Aorta (tissue), 5 donors: ENCODE measurements at regions not wholly inside any gene's neighbourhood (a gene's known extent, or its start where the extent isn't known, plus 50 kb on each side); places are given as distances from the start of the nearest gene placed in this dataset.

Source experiments
- ATAC-seq: fragments of 200-7000 bp; cut with Tn5 transposase; one replicate; pipeline ENCODE4 v1.9.1; 2022; ENCODE audit warnings: moderate library complexity; ENCODE audit not compliant: low FRiP score
- DNase-seq, 2 donors: peaks; one replicate each; pipeline ENCODE4 v3.0.0-alpha.2; 2020
- H3K27ac ChIP-seq, 2 donors: one replicate each; pipeline ENCODE4 v1.5.1; 2013; ENCODE audit warnings: low read length in 2 of 2, mild to moderate bottlenecking in 2 of 2, moderate library complexity in 2 of 2, control low read depth in 1 of 2, inconsistent platforms in 1 of 2, low read depth in 1 of 2
- H3K27me3 ChIP-seq, 2 donors: one replicate each; pipeline ENCODE4 v1.6.1; 2013; ENCODE audit warnings: control low read depth in 1 of 2, low read length in 1 of 2, mild to moderate bottlenecking in 1 of 2, moderate library complexity in 1 of 2; ENCODE audit not compliant: insufficient read depth in 2 of 2, control insufficient read depth in 1 of 2
- H3K36me3 ChIP-seq, 2 donors: one replicate each; pipeline ENCODE4 v1.6.1; 2013; ENCODE audit warnings: control low read depth in 1 of 2, low read length in 1 of 2, mild to moderate bottlenecking in 1 of 2; ENCODE audit not compliant: insufficient read depth in 2 of 2, control insufficient read depth in 1 of 2
- H3K4me1 ChIP-seq, 2 donors: one replicate each; pipeline ENCODE4 v1.6.1; 2013; ENCODE audit warnings: low read length in 2 of 2, control low read depth in 1 of 2, mild to moderate bottlenecking in 1 of 2, moderate library complexity in 1 of 2; ENCODE audit not compliant: insufficient read depth in 2 of 2, control insufficient read depth in 1 of 2
- H3K4me3 ChIP-seq, 2 donors: one replicate each; pipeline ENCODE4 v1.5.1; 2013; ENCODE audit warnings: low read length in 2 of 2, control low read depth in 1 of 2, mild to moderate bottlenecking in 1 of 2
- H3K9me3 ChIP-seq: one replicate; pipeline ENCODE4 v1.6.1; 2013; ENCODE audit warnings: mild to moderate bottlenecking, low read length; ENCODE audit not compliant: control insufficient read depth
- WGBS, 2 donors: extraction: QIAGEN DNeasy Blood & Tissue Kit; methylation state at CpG; one replicate each; pipeline ENCODE4 v1.1.7; 2013; 5-methylcytosine and 5-hydroxymethylcytosine counted together
- intact Hi-C, 2 donors: fragments of 100-400 bp; cut with DNase I; formaldehyde crosslinking; loops; one replicate each; pipeline versions ENCODE4 v1.14.2 to v1.15.0; 2022
- donor health status: healthy with polysubstance abuse.
- donor health status: Bipolar disorder and iron deficiency.
- donor health status: DM: no; HTN: no; CAD: no.
- donor health status: DM: no; HTN: no; CAD: no.
- donor health status: DM: yes; HTN: yes; CAD: no.

- Histone ChIP-seq H3K4me3 (no peak overlapping the region), H3K27ac (no peak overlapping the region), H3K27me3 (no peaks in the 10 kb centered on the region), H3K4me1 (no peaks in the 10 kb centered on the region), H3K9me3 (no peaks in the 10 kb centered on the region), H3K36me3 (no peaks in the 10 kb centered on the region)
- DNase-seq, result no peak
- WGBS, 2 donors, result 58 to 79% methylated on average over 3 of the region's 3 CpGs
- intact Hi-C loops, result no loop called here
- ATAC-seq, result no peak
Observed at GRCh38 chr4:37760840-37761239, 65.6 kb upstream of the PGM2 start.

GRCh38 chr4:37759833-37760232 is 66.7 kb upstream of the PGM2 start:
- Histone ChIP-seq H3K27ac (no peak overlapping the region), H3K9me3 (no peaks in the 10 kb centered on the region), H3K27me3 (no peaks in the 10 kb centered on the region), H3K36me3 (no peaks in the 10 kb centered on the region), H3K4me3 (no peak overlapping the region), H3K4me1 (no peaks in the 10 kb centered on the region)
- intact Hi-C loops, result loop anchor here in 1 of 2 donors (5.0 kb wide), 1 partner anchor 73 kb away; the partner anchor contains the start of gene RELL1
- DNase-seq (no peak), ATAC-seq (no peak)
- 0 to 63% methylated on average over 1 of the region's 1 CpG for WGBS, 2 donors

- WGBS, 2 donors, result 22 to 50% methylated on average over 1 of the region's 1 CpG
- Histone ChIP-seq H3K27me3 (no peaks in the 10 kb centered on the region), H3K4me3 (no peak overlapping the region), H3K9me3 (no peaks in the 10 kb centered on the region), H3K36me3 (no peaks in the 10 kb centered on the region), H3K4me1 (no peaks in the 10 kb centered on the region), H3K27ac (no peak overlapping the region)
- DNase-seq (peak in 1 of 2 donors; percentile 54), ATAC-seq (peak; percentile 31)
- intact Hi-C loops, result loop anchor here in 1 of 2 donors (5.0 kb wide), 1 partner anchor 71 kb away; the partner anchor contains the start of gene RELL1
Observed at GRCh38 chr4:37758226-37758625, 68.3 kb upstream of the PGM2 start.

GRCh38 chr4:37757761-37758160 is 68.7 kb upstream of the PGM2 start:
- intact Hi-C loops, result loop anchor here in 1 of 2 donors (5.0 kb wide), 1 partner anchor 70 kb away; the partner anchor contains the start of gene RELL1
- ATAC-seq, result no peak
- no peak for DNase-seq
- WGBS, 2 donors, result 33 to 59% methylated on average over 4 of the region's 4 CpGs
- H3K4me1 ChIP-seq, result no peaks in the 10 kb centered on the region
- H3K27ac ChIP-seq, result no peak overlapping the region
- H3K27me3 ChIP-seq, result no peaks in the 10 kb centered on the region
- H3K9me3 ChIP-seq, result no peaks in the 10 kb centered on the region
- no peaks in the 10 kb centered on the region for H3K36me3 ChIP-seq
- no peak overlapping the region for H3K4me3 ChIP-seq

GRCh38 chr4:37757121-37757520 is 69.4 kb upstream of the PGM2 start:
- Histone ChIP-seq H3K27ac (no peak overlapping the region), H3K36me3 (no peaks in the 10 kb centered on the region), H3K27me3 (no peaks in the 10 kb centered on the region), H3K9me3 (no peaks in the 10 kb centered on the region), H3K4me1 (no peaks in the 10 kb centered on the region), H3K4me3 (no peak overlapping the region)
- no peak for DNase-seq
- intact Hi-C loops, result loop anchor here in 1 of 2 donors (5.0 kb wide), 1 partner anchor 70 kb away; the partner anchor contains the start of gene RELL1
- no peak for ATAC-seq
- WGBS, 2 donors, result 44 to 62% methylated on average over 5 of the region's 5 CpGs

GRCh38 chr4:37754410-37755185 is 68.4 kb upstream of the RELL1 start:
- DNase-seq, result no peak
- Histone ChIP-seq H3K27ac (no peak overlapping the region), H3K36me3 (no peaks in the 10 kb centered on the region), H3K27me3 (no peaks in the 10 kb centered on the region), H3K4me1 (no peaks in the 10 kb centered on the region), H3K4me3 (no peak overlapping the region), H3K9me3 (no peaks in the 10 kb centered on the region)
- WGBS, 2 donors, result 61% methylated on average over 6 of the region's 6 CpGs
- intact Hi-C loops, result loop anchor here in 1 of 2 donors (5.0 kb wide), 1 partner anchor 67 kb away; the partner anchor contains the start of gene RELL1
- ATAC-seq, result no peak

GRCh38 chr4:37749398-37749988 is 63.3 kb upstream of the RELL1 start:
- 93 to 95% methylated on average over 1 of the region's 1 CpG for WGBS, 2 donors
- ATAC-seq, result no peak
- intact Hi-C loops, result no loop called here

GRCh38 chr4:37748485-37748884 is 62.3 kb upstream of the RELL1 start:
- H3K4me3 ChIP-seq, result no peak overlapping the region
- peaks cover 3% of the 10 kb centered on the region for H3K9me3 ChIP-seq
- ATAC-seq (no peak), DNase-seq (no peak)
- intact Hi-C loops, result no loop called here
- no peak overlapping the region for H3K27ac ChIP-seq
- no peaks in the 10 kb centered on the region for H3K36me3 ChIP-seq
- WGBS, 2 donors, result 64% methylated on average over 2 of the region's 2 CpGs
- no peaks in the 10 kb centered on the region for H3K4me1 ChIP-seq
- no peaks in the 10 kb centered on the region for H3K27me3 ChIP-seq

More at GRCh38 chr4:37749398-37749988, 63.3 kb upstream of the RELL1 start:
- Histone ChIP-seq H3K4me3 (no peak overlapping the region), H3K36me3 (no peaks in the 10 kb centered on the region), H3K27ac (no peak overlapping the region), H3K4me1 (no peaks in the 10 kb centered on the region), H3K9me3 (peaks cover 3% of the 10 kb centered on the region), H3K27me3 (no peaks in the 10 kb centered on the region)
- no peak for DNase-seq
